Omental fat pad (tissue), 3 donors: ENCODE measurements at regions not wholly inside any gene's neighbourhood (a gene's known extent, or its start where the extent isn't known, plus 50 kb on each side); places are given as distances from the start of the nearest gene placed in this dataset.

Experiments used
- ATAC-seq: fragments of 150-250 bp; one replicate; pipeline ENCODE4 v1.9.1; 2016; ENCODE audit warnings: mild to moderate bottlenecking, moderate library complexity; ENCODE audit not compliant: low FRiP score
- DNase-seq: peaks from one replicate; pipeline ENCODE4 v3.0.0-alpha.2; 2019; ENCODE audit warnings: low spot score
- TF ChIP-seq, protein P1 (sequence below), 3 donors: fragments of 450-650 bp; IDR thresholded peaks; one replicate each; pipeline ENCODE4 v1.5.1; 2016 to 2017; ENCODE audit warnings: antibody characterized with exemption in 3 of 3, mild to moderate bottlenecking in 3 of 3, moderate library complexity in 2 of 3

DNA sequence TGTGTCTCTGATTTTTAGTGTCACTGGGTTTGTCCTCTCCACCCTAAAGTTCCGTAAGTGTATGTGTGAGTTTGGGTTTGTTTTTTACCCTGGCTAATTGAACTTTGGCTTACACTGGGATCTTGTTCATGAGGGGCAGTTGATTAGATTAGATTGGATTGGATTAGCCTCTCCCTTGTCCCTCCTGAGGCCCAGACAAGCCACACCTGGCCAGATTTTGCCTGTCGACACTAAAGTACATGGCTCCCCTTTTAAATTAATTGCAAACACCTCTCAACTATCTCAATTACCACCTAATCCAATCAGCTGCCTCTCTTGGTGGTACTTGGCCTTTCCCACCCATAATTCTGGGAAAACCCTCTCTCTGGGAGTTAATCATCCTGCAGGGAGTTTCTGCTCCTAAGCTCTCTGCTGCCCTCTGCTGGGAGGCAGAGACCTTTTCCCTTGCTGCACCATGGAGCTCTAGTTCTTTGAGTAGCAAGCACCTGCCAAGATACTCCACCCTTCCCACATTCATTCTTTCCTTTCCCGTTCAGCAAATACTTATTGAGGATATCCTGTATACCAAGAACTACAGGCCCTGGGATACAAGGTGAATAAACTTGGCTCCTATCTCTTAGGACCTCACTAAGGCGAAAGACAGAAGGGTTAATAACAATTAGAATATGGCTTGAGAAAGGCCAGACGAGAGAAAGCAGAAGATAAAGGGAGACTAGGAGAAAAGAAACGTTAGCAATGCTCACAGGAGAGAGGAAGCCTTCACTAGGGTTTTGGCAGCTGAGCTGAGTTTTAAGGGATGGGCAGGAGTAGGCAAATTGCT lies 60.0 kb upstream of the MPHOSPH6 start:
- peak; percentile 74 for ATAC-seq
- TF ChIP-seq, protein P1, sequence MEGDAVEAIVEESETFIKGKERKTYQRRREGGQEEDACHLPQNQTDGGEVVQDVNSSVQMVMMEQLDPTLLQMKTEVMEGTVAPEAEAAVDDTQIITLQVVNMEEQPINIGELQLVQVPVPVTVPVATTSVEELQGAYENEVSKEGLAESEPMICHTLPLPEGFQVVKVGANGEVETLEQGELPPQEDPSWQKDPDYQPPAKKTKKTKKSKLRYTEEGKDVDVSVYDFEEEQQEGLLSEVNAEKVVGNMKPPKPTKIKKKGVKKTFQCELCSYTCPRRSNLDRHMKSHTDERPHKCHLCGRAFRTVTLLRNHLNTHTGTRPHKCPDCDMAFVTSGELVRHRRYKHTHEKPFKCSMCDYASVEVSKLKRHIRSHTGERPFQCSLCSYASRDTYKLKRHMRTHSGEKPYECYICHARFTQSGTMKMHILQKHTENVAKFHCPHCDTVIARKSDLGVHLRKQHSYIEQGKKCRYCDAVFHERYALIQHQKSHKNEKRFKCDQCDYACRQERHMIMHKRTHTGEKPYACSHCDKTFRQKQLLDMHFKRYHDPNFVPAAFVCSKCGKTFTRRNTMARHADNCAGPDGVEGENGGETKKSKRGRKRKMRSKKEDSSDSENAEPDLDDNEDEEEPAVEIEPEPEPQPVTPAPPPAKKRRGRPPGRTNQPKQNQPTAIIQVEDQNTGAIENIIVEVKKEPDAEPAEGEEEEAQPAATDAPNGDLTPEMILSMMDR (IDR thresholded peaks at IDR 0.05): peak in 2 of 3 donors; percentile 47 to 71
- peak; percentile 71 for DNase-seq

DNA sequence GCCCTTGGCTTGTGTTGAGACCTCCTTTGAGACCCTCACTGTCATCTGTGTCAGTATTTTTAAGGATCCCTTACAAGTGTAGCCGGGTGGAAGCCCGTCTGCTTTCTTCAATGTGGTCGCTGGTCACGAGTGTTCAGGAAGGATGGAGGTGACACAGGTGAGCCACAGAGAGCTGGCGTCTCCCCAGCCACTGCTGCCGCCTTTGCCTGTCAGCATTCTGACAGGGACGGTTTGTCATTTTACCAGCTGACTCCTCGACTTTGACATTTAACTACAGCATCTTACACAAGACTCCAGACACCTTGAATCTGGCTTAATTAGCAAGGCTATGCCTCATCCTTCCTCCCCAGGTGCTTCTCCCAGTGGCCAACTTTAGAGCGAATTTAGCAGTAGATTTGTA lies 56.3 kb upstream of the MPHOSPH6 start:
- TF ChIP-seq, protein P1 (IDR thresholded peaks at IDR 0.05): no peak
- DNase-seq: no peak
- ATAC-seq: no peak

DNA sequence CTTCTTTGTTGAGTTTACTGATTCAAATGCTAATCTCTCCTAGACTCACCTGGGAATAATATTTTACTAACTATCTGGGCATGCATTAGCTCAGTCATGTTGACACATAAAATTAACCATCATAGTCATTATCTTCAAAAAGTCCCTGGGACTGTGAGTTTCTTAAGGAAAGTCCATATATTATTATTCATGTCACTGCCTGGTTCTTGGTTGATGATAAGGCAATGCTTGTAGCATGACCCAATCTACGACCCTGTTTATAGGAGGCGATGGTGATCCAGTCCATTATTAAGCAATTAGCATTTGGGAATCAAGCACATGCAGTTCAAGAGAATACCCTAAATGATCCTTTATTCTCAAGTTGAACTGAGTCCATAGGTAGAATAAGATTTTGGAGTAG lies 54.8 kb upstream of the MPHOSPH6 start:
- DNase-seq (no peak), ATAC-seq (no peak)
- TF ChIP-seq, protein P1 (IDR thresholded peaks at IDR 0.05): no peak

DNA sequence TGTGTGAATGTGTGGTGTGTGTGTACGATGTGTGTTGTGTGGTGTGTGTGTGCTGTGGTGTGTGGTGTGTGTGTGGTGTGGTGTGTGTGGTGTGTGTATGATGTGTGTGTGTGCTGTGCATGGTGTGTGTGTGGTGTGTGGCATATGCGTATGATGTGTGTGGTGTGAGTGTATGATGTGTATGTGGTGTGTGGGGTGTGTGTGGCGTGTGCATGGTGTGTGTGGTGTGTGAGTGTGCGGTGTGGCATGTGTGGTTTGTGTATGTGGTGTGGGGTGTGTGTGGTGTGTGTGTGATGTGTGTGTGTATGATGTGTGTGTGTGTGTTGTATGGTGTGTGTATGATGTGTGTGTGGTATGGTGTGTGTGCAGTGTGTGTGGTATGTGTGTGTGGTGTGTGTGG lies 50.5 kb upstream of the MPHOSPH6 start:
- no peak for ATAC-seq
- TF ChIP-seq, protein P1 (IDR thresholded peaks at IDR 0.05): no peak

More for the DNA sequence above, 50.5 kb upstream of the MPHOSPH6 start:
- no peak for DNase-seq
